ENCODE measurements at regions not wholly inside any gene's neighbourhood (a gene's known extent, or its start where the extent isn't known, plus 50 kb on each side); places are given as distances from the start of the nearest gene placed in this dataset.

DNA sequence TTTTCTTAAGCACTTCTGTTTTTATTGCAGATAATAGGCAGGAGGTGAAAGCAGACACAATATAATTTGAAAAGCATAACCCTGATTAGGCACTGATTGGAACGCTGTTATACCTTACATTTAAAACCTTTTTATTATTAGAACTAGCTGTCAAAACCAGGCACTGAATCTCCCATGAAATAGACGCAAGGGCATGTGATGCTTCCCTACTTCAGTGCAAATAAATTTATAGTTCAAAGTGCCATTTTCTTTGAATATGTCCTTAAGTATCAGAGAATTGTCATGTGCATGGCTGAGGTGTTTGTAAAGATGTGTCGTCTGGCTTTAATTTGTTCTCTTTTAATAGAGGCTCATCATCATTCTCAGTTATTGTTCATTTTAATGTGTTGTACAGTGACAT is 386.0 kb downstream of the NR2F2 start:
- Mint-ChIP-seq H3K9me3 (peaks cover 4% of the 10 kb centered on the region), H3K27ac (no peak overlapping the region), H3K4me3 (no peak overlapping the region), H3K36me3 (no peaks in the 10 kb centered on the region), H3K4me1 (no peaks in the 10 kb centered on the region), H3K27me3 (peaks cover 4% of the 10 kb centered on the region)

DNA sequence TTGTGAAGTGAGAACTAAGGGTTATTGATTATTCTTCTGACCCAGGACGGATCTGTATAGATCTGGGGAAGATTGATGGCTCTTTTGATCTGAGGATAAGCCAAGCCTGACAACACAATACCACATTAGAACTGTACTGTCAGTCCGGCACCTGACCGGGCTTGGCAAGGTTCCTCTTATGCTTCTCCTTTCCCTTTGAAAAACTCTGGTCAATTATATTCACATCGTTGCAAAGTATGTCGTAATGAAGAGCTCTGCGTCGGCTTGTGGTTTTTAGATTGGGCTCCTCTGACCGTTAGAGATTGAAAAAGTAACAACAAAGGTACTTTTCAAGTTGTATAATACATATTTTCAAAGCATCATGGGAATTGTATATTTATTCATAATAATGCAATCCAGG is 389.8 kb downstream of the NR2F2 start:
- H3K4me1 Mint-ChIP-seq: no peaks in the 10 kb centered on the region
- no peaks in the 10 kb centered on the region for H3K9me3 Mint-ChIP-seq
- no peak overlapping the region for H3K4me3 Mint-ChIP-seq
- peaks cover 6% of the 10 kb centered on the region for H3K27me3 Mint-ChIP-seq
- no peak overlapping the region for H3K27ac Mint-ChIP-seq
- no peaks in the 10 kb centered on the region for H3K36me3 Mint-ChIP-seq

DNA sequence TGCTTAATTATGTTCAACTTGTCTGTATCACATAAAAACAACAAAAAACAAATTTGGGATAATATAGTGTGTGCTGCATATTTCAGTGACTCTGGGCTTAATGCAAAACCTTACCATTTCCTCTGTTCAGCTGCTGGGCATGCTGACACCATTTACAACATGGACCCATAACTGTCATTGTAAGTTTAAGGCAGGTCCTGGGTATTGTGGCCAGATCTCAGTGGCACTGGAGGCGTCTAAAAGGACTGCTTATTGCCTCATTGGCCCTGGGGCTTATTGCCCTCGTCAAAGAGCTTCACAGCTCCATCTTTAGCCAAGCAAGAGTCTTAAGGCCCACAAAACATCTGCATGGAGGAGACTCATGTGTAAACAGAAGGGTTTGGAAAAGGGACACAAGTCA is 390.2 kb downstream of the NR2F2 start:
- Mint-ChIP-seq H3K4me3 (no peak overlapping the region), H3K27me3 (peaks cover 6% of the 10 kb centered on the region), H3K27ac (no peak overlapping the region), H3K4me1 (no peaks in the 10 kb centered on the region), H3K9me3 (no peaks in the 10 kb centered on the region), H3K36me3 (no peaks in the 10 kb centered on the region)

DNA sequence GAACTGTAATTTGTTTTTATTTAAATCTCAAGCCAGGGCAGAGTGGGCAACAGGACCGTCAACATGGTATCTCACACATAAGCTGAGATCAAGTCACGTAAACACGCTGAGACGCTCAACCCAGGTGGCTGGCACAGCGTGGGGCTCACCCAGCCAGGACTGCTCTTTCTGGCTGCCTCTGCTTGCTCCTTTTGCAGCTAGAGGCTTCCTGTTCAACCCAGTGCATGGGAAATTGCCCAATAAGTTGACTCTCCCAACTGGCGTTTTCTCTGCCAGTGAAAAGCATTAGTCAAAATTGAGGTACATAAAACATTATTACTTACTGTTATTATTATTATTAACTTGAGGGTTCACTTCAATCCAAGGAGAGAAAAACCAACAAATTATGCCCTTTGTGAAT is 398.1 kb downstream of the NR2F2 start:
- Mint-ChIP-seq H3K4me1 (no peaks in the 10 kb centered on the region), H3K36me3 (no peaks in the 10 kb centered on the region), H3K27me3 (peaks cover 3% of the 10 kb centered on the region), H3K9me3 (no peaks in the 10 kb centered on the region), H3K27ac (no peak overlapping the region), H3K4me3 (no peak overlapping the region)

DNA sequence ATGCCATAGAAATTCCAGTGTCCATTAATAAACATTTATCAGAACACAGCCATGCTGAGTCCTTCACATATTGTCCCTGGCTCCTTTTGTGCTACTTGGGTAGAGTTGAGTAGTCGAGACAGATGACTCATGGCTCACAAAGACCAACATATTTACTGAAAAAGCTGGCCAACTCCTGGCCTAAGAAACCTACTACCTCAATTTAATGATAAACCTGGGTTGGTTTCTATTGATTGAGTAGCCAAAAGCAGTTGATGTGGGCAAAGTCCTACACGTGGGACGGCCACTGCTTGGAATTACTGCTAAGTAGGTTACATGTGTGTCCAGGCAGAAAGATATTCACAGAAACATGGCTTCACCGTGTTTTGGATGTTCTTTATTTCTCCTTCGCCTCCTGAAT is 402.2 kb downstream of the NR2F2 start:
- Mint-ChIP-seq H3K9me3 (no peaks in the 10 kb centered on the region), H3K4me3 (no peak overlapping the region), H3K4me1 (no peaks in the 10 kb centered on the region), H3K27me3 (peaks cover 2% of the 10 kb centered on the region), H3K27ac (no peak overlapping the region), H3K36me3 (no peaks in the 10 kb centered on the region)

DNA sequence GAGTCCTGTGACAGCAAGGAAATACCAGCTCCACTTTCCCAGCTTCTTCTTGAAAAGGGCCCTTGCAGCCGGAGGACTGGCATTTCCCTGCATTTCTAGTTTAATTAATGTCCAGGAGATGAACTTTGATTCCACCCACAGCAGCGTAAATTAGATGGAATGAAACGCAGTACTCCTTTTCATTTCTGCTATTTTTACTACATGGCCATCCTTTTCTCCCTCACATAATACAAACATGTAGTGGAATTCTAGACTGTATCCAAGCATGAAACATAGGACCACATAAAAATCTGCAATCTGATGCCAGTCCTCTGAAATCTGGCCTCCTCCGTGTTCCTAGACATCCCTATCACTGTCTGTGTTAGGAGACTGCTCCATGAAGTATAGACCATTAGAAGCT is 403.2 kb downstream of the NR2F2 start:
- peaks cover 2% of the 10 kb centered on the region for H3K27me3 Mint-ChIP-seq
- no peak overlapping the region for H3K4me3 Mint-ChIP-seq
- no peak overlapping the region for H3K27ac Mint-ChIP-seq
- H3K36me3 Mint-ChIP-seq: no peaks in the 10 kb centered on the region
- H3K9me3 Mint-ChIP-seq: no peaks in the 10 kb centered on the region
- no peaks in the 10 kb centered on the region for H3K4me1 Mint-ChIP-seq

DNA sequence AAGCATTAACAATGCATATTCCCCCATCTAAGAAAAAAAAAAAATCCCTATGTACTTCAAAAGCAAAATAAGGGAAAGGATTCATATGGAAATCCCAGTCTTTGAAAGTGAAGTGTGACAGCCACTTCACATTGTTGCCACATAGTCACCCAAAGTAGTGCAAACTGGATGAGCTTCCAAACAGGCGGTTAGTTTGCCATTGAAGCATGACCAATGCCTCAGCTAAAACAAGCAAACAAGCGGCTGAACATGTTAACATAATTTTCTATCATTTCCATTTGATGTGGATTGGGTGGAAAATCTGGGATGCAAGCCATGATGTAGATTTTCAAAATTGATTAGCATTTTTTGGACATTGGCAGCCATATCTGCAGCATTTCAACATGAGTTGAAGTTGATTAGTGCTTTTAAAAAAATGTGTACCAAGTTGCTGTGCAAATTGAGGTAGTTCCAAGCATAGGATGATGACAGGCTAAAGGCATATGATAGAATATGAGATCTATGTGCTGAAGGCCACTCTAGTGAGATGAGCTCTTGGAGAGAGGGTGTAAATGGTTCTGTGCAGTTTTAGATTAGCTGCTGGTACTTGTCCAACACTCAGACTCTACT is 405.2 kb downstream of the NR2F2 start:
- Mint-ChIP-seq H3K9me3 (no peaks in the 10 kb centered on the region), H3K27ac (no peak overlapping the region), H3K36me3 (no peaks in the 10 kb centered on the region), H3K4me1 (no peaks in the 10 kb centered on the region), H3K27me3 (peaks cover 2% of the 10 kb centered on the region), H3K4me3 (no peak overlapping the region)

DNA sequence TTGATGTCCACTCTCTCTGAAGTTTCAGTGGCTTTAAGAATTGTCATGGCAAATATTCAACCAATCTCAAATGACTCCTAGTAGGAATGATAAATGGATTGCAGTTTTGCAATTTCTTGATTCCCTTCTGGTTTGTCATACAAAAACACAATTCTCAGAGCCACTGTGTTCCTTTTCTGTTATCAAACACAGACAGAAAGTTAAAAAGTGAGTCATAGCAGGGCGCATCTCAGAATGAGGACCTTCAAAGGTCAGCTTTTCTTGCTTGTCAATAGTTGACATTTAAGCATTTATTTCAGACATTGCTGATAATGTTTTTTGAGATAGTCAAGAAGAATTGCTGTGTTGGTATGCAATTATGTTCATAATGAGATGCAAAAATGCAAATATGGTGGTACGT is 405.9 kb downstream of the NR2F2 start:
- Mint-ChIP-seq H3K27ac (no peak overlapping the region), H3K36me3 (no peaks in the 10 kb centered on the region), H3K9me3 (no peaks in the 10 kb centered on the region), H3K4me3 (no peak overlapping the region), H3K27me3 (peaks cover 2% of the 10 kb centered on the region), H3K4me1 (no peaks in the 10 kb centered on the region)

DNA sequence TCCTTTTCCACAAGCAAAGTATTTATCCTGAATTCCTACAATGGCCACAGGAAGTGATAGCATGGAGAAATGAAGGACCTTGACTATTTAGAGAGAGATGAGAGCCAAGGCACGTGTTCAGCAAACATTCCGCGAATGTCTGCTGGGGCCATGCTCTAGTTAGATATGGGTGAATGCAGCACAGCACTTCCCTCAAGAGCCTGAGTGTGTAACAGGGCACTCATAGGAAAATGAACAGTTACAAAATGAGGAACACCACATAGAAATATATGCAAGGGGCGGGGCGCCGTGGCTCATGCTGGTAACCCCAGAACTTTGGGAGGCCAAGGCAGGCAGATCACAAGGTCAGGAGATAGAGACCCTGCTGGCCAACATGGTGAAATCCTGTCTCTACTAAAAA is 406.9 kb downstream of the NR2F2 start:
- Mint-ChIP-seq H3K4me1 (no peaks in the 10 kb centered on the region), H3K9me3 (no peaks in the 10 kb centered on the region), H3K36me3 (no peaks in the 10 kb centered on the region), H3K27ac (no peak overlapping the region), H3K27me3 (peaks cover 2% of the 10 kb centered on the region), H3K4me3 (no peak overlapping the region)

DNA sequence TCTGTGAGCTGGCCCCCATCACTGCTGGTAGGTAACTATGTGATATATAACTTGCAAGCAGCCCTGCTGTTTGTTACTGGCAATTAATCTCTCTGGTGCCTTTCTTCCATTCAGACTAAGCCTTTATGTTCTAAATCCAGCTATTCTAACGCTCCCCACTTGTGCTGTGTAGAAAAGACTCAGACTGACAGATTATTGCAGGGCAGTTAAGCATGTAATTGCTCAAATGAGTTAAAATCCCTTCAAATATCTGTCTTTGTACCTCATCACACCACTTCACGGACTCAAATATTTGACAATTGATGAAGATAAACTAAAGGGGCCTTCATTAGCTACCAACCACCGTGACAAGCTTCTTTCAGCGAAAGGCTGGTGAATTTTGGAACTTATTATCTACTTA is 416.2 kb downstream of the NR2F2 start:
- Mint-ChIP-seq H3K4me3 (no peak overlapping the region), H3K27me3 (no peaks in the 10 kb centered on the region), H3K27ac (no peak overlapping the region)

DNA sequence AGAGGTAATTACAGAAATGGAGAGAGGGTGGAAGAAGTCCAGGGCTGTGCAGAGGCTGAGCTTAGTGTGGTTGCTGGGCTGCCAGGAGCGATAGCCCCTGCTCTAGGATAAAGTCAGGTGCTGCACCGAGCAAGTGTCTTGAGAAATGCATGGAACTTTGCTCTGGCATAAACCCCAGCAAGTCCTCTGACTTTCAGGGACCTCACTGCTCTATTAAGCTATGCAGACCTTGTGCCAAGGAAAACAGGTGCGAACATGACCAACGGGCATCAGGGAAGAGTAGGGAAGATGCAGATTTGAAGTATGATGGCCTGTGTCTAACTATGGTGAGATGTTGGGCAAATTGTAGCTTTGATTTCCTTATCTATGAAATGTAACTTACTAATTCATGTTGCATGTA is 416.8 kb downstream of the NR2F2 start:
- Mint-ChIP-seq H3K27me3 (no peaks in the 10 kb centered on the region), H3K36me3 (no peaks in the 10 kb centered on the region), H3K27ac (no peak overlapping the region), H3K9me3 (no peaks in the 10 kb centered on the region), H3K4me3 (no peak overlapping the region), H3K4me1 (no peaks in the 10 kb centered on the region)

More for the DNA sequence above, 416.2 kb downstream of the NR2F2 start:
- H3K4me1 Mint-ChIP-seq: no peaks in the 10 kb centered on the region
- no peaks in the 10 kb centered on the region for H3K36me3 Mint-ChIP-seq
- H3K9me3 Mint-ChIP-seq: no peaks in the 10 kb centered on the region

DNA sequence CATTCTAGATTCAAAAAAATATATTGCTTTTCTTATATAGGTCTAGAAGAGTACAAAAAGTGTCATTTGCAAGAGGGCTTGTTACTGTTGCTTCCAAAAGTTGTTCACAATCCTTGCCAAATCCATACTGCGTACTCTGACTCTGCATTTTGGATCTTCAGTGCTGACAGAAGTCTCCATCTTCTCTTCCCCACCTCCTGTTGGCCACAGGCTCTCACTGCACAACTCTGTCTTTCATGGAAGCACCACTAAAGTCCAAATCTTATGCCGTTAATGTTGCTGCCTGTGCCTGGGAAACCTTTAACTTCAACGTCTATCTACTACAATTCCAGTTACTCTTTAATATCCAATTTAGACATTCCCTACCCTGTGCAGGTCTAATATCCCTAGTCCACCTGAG is 419.9 kb downstream of the NR2F2 start:
- H3K9me3 Mint-ChIP-seq: no peaks in the 10 kb centered on the region
- H3K36me3 Mint-ChIP-seq: no peaks in the 10 kb centered on the region
- no peak overlapping the region for H3K4me3 Mint-ChIP-seq
- no peaks in the 10 kb centered on the region for H3K4me1 Mint-ChIP-seq
- no peaks in the 10 kb centered on the region for H3K27me3 Mint-ChIP-seq
- no peak overlapping the region for H3K27ac Mint-ChIP-seq

DNA sequence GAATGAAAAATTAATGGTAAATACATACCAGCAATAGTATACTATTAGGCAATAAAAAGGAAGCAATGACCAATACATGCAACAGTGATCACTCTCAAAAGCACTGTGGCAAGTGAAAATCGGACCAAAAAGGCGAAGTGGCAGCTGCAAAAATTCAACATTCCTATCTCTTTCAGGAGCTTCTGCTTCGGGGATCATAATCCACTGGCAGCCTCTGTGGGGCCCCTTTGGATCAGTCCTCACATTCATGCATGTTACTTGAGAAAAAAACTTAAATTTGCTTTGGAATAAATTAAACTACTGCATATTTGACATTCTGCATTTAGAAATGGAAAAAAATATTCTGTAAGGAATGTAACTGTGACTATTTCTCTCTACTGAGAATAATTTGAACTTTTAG is 425.6 kb downstream of the NR2F2 start:
- H3K27me3 Mint-ChIP-seq: no peaks in the 10 kb centered on the region
- no peak overlapping the region for H3K4me3 Mint-ChIP-seq
- no peak overlapping the region for H3K27ac Mint-ChIP-seq
- H3K36me3 Mint-ChIP-seq: no peaks in the 10 kb centered on the region
- H3K4me1 Mint-ChIP-seq: no peaks in the 10 kb centered on the region
- H3K9me3 Mint-ChIP-seq: no peaks in the 10 kb centered on the region

DNA sequence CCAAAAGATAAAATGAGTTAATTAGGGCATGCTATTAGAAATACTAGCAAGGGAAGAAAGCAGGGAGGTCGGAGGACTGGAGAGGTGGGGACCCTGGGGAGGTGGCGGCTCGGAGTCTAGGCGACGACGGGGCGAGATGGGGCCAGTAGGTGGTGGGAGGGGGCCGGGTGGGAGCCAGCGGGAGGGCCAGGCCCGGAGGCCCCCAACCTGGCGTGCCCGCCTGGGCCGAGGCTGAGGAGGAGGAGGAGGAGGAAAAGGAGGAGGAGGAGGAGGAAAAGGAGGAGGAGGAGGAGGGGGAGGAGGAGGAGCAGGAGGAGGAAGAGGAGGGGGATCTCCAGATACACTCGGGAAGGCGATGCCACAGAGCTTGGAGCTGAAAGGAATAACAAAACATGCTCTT is 426.2 kb downstream of the NR2F2 start:
- no peak overlapping the region for H3K4me3 Mint-ChIP-seq
- no peaks in the 10 kb centered on the region for H3K4me1 Mint-ChIP-seq
- no peaks in the 10 kb centered on the region for H3K36me3 Mint-ChIP-seq
- no peak overlapping the region for H3K27ac Mint-ChIP-seq
- H3K9me3 Mint-ChIP-seq: no peaks in the 10 kb centered on the region
- H3K27me3 Mint-ChIP-seq: no peaks in the 10 kb centered on the region

DNA sequence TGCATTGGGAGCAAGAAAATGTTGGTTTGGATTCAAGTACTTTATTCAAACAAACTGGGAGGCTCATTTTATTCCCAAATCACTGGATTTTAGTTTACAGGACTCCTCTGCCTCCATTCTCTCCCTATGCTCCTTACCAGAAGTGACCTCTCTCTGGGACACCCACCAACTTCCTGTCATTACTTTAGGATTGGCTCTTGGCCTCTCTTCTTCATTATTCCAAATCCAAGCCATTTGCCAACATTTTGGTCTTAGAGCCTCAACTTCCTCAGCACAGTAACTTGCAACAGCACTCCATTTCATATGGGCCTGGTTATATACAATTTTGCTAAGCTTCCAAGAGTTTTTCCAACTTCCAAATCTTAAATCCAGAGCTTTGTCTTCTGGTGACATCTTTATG is 432.1 kb downstream of the NR2F2 start:
- H3K36me3 Mint-ChIP-seq: no peaks in the 10 kb centered on the region
- no peak overlapping the region for H3K4me3 Mint-ChIP-seq
- H3K27me3 Mint-ChIP-seq: peaks cover 1% of the 10 kb centered on the region
- no peaks in the 10 kb centered on the region for H3K4me1 Mint-ChIP-seq
- H3K9me3 Mint-ChIP-seq: no peaks in the 10 kb centered on the region
- H3K27ac Mint-ChIP-seq: no peak overlapping the region

DNA sequence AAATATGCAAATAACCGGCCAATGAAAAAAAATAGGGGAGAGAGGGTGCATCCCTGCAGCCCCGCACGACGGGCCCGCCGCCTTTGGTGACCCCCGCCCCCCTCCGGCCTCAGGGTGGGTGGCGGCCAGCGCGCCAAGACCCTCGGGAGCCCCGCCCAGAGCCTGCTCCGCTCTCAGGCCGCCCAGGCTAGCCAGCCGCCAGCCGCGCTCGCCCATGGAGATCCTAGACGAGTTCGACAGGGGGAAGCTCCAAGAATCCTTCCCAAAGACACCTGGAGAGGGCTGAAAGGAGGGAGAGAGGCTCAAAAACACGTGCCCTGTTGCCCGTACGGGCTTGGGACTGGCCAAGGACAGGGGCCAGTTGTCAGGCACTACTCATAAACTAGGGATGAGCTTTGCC is 434.0 kb downstream of the NR2F2 start:
- no peaks in the 10 kb centered on the region for H3K36me3 Mint-ChIP-seq
- no peaks in the 10 kb centered on the region for H3K4me1 Mint-ChIP-seq
- no peak overlapping the region for H3K27ac Mint-ChIP-seq
- H3K27me3 Mint-ChIP-seq: peaks cover 1% of the 10 kb centered on the region
- H3K4me3 Mint-ChIP-seq: no peak overlapping the region
- no peaks in the 10 kb centered on the region for H3K9me3 Mint-ChIP-seq

DNA sequence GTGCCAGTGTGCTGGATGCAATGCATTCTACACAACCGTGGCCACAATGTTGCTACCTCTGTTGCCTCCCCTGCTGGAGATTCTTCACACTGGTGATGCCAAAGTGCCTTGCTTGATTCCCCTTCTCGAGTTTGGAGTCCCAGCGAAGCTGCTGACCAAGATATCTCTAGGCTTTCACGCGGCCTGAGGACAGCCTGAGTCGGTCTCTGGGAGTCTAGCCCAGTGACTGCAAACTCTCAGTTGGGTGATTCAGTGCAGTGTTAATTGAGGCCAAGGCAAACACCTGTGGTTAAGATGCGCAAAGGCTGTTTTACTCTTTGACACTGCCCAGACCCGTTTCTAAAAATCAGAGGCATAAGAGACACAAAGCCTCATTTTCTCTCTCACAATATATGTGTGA is 434.4 kb downstream of the NR2F2 start:
- Mint-ChIP-seq H3K4me1 (no peaks in the 10 kb centered on the region), H3K4me3 (no peak overlapping the region), H3K27ac (no peak overlapping the region)

More for the DNA sequence above, 434.4 kb downstream of the NR2F2 start:
- Mint-ChIP-seq H3K36me3 (no peaks in the 10 kb centered on the region), H3K9me3 (no peaks in the 10 kb centered on the region), H3K27me3 (peaks cover 1% of the 10 kb centered on the region)

Measured in activated naive CD4-positive, alpha-beta T cell treated with anti-CD3 and anti-CD28 coated beads, Interleukin-2, amount 50 U/mL, for 24 hours (primary cell).